Breast epithelium (tissue), 3 donors: ENCODE measurements at regions not wholly inside any gene's neighbourhood (a gene's known extent, or its start where the extent isn't known, plus 50 kb on each side); places are given as distances from the start of the nearest gene placed in this dataset.

Experiments
- POLR2A ChIP-seq: fragments of 450-650 bp; IDR thresholded peaks from one replicate; pipeline ENCODE4 v1.6.1; 2016; ENCODE audit warnings: antibody characterized with exemption, mild to moderate bottlenecking, moderate library complexity
- TF ChIP-seq, protein P1 (sequence below), 3 donors: fragments of 450-650 bp; IDR thresholded peaks; one replicate each; pipeline ENCODE4 v1.5.1; 2016 to 2017; ENCODE audit warnings: antibody characterized with exemption in 3 of 3, mild to moderate bottlenecking in 3 of 3, moderate library complexity in 3 of 3

DNA sequence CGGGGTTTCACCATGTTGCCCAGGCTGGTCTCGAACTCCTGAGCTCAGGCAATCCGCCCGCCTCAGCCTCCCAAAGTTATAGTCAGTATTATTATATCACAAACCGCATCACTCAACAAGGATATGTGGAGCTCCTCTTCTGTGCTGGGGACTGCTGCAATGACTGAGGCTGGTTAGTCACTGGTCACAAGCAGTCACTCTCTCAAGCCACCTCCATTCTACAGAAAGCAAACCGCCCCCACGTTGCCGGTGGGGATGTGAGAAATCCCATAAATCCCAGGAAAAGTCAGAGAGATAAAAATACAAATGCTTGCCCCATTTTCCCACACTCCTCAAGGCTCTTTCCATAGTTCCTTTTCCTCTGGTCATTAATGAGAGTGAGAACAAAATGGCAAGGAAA is 155.7 kb downstream of the ADSS2 start:
- TF ChIP-seq, protein P1, sequence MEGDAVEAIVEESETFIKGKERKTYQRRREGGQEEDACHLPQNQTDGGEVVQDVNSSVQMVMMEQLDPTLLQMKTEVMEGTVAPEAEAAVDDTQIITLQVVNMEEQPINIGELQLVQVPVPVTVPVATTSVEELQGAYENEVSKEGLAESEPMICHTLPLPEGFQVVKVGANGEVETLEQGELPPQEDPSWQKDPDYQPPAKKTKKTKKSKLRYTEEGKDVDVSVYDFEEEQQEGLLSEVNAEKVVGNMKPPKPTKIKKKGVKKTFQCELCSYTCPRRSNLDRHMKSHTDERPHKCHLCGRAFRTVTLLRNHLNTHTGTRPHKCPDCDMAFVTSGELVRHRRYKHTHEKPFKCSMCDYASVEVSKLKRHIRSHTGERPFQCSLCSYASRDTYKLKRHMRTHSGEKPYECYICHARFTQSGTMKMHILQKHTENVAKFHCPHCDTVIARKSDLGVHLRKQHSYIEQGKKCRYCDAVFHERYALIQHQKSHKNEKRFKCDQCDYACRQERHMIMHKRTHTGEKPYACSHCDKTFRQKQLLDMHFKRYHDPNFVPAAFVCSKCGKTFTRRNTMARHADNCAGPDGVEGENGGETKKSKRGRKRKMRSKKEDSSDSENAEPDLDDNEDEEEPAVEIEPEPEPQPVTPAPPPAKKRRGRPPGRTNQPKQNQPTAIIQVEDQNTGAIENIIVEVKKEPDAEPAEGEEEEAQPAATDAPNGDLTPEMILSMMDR (IDR thresholded peaks at IDR 0.05), result no peak
- TF ChIP-seq POLR2A, result no peak
